GM21528 (cell line): ENCODE measurements at regions not wholly inside any gene's neighbourhood (a gene's known extent, or its start where the extent isn't known, plus 50 kb on each side); places are given as distances from the start of the nearest gene placed in this dataset.
"Not testable (repeated sequence)": the region's sequence is repeated elsewhere in the genome, so short reads cannot be mapped to it uniquely, and the experiment has no call there.

Source experiments
- ATAC-seq: cut with Tn5 transposase; IDR thresholded peaks from one replicate; pipeline ENCODE4 v1.9.1; 2021; ENCODE audit warnings: mild to moderate bottlenecking, moderate library complexity; ENCODE audit not compliant: unreplicated experiment, low FRiP score

DNA sequence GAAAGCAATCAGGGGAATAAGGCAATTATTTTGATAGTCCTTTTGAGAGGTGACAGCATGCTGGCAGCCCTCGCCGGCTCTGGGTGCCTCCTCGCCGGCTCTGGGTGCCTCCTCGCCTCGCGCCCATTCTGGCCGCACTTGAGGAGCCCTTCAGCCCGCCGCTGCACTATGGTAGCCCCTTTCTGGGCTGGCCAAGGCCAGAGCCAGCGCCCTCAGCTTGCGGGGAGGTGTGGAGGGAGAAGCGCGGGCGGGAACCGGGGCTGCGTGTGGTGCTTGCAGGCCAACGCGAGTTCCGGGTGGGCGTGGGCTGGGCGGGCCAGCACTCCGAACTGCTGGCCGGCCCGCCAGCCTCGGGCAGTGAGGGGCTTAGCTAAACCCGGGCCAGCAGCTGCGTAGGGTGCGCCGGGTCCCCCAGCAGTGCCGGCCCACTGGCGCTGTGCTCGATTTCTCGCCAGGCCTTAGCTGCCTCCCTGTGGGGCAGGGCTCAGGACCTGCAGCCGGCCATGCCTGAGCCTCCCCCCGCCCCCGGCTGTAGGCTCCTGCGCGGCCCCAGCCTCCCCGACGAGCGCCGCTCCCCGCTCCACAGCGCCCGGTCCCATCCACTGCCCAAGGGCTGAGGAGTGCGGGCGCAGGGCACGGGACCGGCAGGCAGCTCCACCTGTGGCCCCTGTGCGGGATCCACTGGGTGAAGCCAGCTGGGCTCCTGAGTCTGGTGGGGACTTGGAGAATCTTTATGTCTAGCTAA lies 193.5 kb downstream of the ADCYAP1 start:
- ATAC-seq, result not testable (repeated sequence)

DNA sequence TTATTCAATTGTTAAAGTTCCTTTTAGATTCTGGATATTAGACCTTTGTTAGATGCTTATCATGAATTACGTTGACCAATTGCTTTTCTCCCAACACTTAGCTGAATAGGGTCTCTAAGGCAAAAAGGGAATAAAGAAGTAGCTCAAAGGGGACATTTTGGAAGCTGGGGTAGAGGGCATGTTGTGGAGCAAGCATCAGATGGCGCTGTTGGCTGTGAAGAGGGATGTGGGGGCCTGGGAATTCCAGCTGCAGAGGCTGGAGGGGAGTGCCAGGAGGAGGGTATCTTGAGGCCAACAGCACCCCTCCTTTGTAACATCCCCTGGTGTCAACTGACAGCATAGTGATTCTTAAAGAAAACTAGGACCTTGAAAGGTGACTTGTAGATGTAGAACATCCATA lies 198.2 kb downstream of the ADCYAP1 start:
- no peak for ATAC-seq

DNA sequence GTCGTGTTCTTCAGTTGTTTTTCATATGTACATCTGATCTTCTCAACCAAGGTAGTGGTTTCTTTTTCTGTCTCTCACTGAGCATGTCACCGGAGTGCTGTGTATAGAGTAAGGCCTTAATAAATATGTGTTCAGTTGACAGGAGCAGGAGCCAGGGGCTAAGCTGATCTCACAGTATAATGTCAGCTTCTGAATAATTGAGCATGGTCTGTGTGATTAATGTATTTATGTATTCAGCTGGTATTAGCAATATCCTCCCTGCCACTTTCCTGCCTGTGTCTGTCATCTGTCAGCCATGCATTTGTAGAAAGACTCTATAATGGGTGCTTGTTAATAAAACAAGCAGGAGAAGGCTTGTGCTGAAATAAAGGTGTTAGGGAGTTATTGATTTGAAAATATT lies 198.9 kb downstream of the ADCYAP1 start:
- ATAC-seq, result no peak

DNA sequence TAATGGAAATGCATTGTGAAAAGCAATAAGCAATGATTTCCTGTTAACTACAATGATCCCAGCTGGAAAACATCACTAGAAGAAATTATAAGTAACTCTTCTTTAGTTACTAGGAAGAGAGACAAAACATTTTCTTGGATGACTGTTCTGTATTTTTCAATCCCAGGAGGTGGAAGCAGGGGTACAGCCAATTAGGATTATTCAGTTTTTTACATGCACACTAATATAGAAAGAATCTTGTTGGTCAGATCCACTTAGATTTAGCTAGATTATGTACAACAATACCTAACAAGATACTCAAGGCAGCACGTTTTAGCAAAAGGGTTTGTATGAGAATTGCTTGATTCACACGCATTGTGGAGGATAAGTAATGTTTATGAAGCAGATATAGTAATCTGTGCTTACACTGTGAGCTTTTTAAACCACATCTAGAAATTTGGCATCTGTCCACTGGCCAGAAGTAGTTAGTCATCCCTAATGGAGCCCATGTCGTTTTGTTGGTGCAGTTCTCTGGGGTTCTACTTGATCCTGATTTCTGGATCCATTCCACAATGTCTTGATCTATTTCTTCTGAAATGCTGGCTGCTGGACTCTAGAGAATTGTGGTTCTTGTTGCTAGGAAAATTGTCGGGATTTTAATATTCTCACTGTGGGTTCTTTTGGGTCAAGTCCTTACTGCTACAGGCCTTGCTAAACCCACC lies 199.7 kb downstream of the ADCYAP1 start:
- no peak for ATAC-seq

DNA sequence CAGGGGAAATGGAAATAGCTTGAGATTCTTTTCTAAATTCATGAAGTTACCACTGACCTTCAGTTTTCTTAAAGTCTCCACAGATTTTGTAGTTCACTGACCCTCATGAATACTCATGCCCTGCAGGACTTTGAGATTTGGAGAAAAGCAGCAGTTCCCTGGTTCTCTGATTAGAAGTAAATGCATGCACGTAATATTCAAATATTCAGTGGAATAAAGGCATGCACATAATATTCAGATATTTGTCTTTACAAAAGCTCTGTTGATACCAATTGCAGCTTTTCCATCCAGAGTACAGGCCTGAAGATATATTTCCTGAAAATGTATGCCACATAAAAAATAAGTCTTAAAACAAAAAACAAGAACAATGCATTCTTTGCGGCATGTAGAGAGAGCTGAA lies 219.8 kb downstream of the ADCYAP1 start:
- ATAC-seq, result no peak

DNA sequence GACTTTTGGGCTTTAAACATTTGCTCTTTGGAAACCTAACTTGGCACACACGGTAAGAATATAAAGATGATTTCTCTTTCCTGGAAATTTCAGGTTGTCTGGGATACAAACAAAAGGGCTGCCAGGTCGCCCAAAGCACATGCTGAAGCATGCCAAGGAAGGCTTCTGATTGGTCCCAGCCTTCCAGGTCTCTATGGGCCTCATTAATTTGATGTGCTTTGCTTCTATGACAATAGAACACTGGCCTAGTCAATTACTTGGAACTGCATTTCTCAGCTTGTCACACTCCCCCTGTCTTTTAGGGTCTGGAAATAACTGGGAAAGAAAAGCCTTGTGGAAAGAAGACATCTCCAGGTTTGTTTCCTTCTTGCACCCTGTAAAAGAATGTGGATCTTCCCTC lies 228.9 kb downstream of the ADCYAP1 start:
- ATAC-seq, result no peak

DNA sequence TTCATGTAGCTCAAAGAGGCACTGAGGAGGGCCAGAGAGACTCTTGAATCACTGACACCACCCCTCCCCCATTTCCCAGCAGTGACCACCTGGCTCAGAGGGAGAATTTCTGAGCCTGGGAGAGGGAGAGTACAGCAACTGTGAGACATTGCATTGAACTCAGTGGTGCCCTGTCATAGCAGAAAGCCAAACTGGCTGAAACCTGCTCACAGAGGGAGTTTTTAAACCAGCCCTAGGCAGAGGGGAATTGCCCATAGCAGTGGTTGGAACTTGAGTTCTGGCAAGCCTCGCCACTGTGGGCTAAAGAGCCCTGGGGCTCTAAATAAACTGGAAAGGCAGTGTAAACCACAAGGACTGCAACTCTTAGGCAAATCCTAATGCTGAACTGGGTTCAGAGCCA lies 243.1 kb downstream of the ADCYAP1 start:
- ATAC-seq, result no peak

DNA sequence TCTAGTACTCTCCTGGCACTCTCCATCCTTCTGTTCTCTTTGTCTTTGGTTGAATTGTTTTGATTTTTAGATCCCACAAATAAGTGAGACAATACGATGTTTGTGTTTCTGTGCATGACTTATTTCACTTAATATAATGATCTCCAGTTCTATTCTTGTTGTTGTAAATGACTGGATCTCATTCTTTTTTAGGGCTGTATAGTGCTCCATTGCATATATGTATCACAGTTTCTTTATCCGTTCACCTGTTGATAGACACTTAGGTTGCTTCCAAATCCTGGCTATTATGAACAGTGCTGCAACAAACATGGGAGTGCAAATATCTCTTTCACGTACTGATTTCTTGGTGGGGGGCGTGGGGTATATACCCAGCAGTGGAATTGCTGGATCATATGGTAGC lies 245.0 kb downstream of the ADCYAP1 start:
- no peak for ATAC-seq

DNA sequence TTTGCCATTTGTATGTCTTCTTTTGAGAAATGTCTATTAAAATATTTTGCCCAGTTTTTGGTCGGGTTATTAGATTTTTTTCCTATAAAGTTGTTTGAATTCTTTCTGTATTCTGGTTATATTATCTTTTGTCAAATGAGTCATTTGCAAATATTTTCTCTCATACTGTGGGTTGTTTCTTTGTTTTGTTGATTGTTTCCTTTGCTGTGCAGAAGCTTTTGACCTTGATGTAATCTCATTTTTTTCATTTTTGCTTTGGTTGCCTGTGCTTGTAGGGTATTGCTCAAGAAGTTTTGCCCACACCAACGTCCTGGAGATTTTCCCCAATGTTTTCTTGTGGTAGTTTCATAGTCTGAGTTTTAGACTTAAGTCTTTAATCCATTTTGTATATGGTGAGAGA lies 245.7 kb downstream of the ADCYAP1 start:
- ATAC-seq, result no peak

DNA sequence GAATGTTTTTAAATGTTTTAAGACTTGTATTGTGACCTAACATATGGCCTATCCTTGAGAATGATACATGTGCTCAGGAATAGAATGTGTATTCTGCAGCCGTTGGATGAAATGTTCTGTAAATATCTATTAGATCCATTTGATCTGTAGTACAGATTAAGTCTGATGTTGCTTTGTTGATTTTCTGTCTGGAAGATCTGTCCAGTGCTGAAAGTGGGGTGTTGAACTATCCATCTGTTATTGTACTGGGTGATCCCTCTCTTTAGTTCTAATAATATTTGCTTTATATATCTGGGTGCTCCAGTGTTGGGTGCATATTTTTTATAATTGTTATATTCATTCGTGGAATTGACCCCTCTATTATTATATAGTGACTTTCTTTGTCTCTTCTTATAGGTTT lies 248.3 kb downstream of the ADCYAP1 start:
- ATAC-seq, result not testable (repeated sequence)

DNA sequence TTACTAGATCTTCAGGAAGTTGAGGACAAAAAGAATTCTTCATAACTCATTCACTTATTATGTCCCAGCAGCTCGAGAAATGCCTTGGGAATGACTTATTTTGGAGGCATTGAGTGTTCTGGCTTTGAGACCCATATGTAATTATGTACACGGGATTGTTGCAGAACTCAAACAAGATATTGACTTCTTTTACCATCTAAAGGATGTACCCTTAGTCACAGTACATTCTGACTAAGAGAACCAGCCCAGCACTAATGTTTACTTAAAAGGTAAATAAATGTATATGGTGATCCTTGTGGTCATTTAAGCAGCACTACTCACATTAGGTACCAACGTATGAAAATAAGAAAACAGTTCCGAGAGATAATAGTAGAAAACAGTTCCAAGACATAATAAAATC lies 268.9 kb downstream of the ADCYAP1 start:
- no peak for ATAC-seq

DNA sequence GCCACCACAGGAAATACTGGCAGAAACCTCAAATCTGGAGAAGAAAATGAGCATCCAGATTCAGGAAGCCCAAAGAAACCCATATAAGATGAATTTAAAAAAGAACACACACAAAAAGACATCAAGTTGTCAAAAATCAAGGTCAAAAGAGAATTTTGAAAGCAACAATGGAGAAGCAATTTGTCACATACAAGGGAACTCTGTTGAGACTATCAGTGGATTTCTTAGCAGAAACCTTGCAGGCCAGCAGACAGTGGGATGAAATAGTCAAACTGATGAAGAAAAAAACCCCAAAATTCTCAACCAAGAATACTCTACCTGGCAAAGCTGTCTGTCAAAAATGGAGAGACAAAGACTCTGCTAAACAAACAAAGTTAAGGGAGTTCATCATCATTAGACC lies 272.6 kb downstream of the ADCYAP1 start:
- no peak for ATAC-seq

DNA sequence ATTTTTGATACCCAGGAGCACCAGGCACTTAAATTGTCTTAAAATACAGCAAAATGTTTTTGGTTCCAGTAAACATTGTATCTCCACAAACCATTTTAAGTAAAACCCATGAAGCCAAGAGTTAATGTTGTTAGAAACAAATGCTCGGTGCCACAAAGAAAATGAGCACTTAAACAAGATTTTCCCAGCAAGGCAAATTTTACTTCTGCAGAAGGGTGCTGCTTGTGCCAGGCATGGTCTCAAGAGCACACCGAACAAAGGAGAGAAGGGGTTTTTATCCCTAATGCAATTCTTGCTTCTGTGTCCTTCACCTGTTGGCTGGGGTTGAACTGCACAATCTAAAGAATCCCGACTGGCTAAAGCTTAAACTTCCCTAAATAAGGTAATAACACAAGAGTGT lies 286.7 kb downstream of the ADCYAP1 start:
- no peak for ATAC-seq

DNA sequence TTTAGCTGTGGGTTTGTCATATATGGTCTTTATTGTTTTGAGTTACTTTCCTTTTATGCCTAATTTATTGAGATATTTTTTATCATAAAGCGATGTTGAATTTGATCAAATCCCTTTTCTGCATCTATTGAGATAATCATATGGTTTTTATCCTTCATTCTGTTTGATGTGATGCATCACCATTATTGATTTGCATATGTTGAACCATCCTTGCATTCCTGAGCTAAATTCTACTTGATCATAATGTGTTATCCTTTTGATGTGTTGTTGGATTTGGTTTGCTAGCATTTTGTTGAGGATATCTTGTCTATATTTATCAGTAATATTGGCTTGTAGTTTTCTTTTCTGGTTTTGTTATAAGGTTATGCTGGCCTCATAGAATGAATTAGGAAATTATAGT lies 308.5 kb downstream of the ADCYAP1 start:
- no peak for ATAC-seq

DNA sequence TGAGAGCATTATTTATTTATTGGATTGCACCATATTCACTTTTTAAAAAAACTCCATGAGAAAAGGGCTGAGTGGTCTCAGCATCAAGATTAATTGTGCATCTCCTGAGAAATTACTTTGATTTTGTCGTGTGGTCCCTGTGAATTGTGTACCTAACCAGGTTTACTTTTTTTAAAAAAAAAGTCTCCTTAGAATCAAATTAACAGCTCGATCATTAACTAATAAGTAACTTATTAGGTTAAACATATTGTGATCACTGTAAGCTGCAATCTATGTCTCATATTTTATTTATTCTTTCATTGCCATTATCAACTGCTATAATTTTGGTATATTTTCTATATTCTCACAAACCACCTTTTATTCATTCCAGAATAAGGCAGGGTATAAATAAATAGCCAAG lies 318.2 kb downstream of the ADCYAP1 start:
- no peak for ATAC-seq

DNA sequence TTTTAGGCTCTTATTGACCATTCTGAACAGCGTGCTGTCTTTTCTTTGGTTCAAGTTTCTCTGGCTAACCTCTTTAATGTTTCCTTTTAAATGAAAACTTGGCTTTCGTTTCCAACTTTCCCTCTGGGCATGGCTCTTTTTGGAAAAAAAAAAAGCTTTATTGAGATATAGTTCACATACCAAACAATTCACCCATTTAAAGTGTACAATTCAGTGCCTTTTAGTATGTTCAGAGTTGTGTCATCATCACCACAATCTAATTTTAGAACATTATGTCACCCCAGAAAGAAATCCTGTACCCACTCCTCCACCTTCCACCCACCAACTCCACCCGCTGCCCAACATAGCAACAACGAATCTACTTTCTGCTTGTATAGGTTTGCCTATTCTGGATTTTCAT lies 322.4 kb downstream of the ADCYAP1 start:
- no peak for ATAC-seq

DNA sequence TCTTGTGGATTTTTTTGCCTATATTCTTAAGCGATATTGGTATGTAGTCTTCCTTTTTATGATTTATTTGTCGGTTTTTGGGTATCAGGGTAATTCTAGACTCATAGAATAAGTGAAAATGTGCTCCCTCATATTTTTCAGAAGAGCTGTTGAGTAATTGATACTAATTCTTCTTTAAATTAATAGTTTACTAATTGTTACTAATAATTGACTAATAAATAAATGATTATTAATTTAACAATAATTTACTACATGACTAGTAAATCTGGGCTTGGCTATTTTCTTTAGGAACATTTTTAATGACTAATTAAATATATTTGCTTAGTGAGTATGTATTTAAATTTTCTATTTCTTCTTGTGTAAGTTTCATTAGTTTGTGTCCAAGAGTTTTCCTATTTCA lies 325.0 kb downstream of the ADCYAP1 start:
- ATAC-seq, result no peak

DNA sequence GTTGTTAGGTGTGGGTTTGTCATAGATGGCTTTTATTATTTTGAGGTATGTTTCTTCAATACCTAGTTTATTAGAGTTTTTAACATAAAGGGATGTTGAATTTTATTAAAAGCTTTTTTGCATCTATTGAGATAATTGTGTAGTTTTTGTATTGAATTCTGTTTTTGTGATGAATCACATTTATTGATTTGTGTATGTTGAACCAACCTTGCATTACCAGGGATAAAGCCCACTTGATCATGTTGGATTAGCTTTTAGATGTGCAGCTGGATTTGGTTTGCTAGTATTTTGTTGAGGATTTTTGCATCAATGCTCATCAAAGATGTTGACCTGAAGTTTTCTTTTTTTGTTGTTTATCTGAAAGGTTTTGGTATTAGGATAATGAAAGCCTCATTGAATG lies 328.2 kb downstream of the ADCYAP1 start:
- no peak for ATAC-seq

DNA sequence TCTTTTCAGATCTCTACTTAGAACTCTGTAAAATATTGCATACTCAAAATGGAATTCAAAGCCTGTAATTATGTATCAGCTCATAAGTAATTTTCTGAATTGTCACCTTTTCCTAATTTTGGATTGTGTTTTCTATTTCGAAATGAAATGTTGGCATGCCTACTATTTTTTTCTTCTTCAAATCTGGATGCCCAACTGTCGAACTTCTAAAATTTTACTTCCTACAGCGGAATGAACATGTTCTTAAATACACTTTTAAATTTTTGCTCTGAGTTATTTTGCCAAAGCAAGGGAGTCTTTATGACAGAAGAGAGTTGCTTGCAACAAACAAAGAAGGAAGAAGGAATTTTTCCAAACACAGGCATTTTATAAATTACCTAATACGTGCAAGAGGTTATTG lies 336.0 kb downstream of the ADCYAP1 start:
- no peak for ATAC-seq

DNA sequence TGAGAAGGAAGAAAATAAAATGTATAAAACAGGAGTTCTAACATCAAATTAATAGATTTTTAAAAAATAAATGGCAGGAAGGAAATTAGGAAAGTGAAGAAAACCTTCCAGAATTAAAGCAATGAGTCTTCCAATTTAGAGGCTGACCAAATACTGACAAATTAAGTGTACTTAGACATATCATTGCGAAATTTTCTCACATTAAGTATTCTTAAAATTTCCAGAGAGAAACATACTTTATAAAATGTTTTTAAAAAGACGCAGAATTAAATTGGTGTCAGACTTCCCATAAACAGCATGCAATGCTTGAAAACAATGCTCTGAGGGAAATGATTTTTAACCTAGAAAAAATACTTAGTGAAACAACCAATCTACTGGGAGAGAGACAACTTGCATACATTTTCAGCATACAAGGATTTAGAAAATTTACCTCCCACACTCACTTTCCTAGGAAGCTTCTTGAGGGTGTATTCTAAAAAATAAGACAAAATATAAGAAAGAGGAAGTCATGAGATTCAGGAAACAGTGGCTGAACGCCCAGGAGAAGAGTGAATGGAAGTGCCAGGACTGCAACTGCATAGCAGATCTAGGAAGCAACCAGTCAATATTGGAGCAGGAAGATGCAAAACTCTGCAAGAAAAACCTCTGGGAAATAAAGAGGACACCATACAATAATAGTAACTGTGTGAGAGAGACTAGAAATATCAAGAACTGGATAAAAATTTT lies 339.9 kb downstream of the ADCYAP1 start:
- ATAC-seq, result no peak

DNA sequence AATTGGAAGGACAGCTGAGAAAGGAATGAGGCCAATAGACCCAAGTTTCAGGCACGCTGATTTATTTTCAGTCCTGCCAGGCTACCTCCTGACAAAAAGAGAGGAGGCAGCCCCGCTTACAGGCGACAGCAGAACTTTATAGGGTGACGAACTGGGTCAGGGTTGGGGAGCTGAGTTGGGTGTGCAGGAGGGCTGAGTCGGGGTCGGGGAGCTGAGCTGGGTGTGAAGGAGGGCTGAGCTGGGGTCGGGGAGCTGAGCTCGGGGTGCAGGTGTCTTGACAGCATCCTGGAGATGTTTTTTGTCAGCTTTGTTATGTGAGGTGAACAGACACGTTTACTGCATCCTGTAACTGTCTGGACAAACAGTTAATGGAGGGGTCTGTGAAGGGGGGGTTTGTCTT lies 342.2 kb downstream of the ADCYAP1 start:
- no peak for ATAC-seq

DNA sequence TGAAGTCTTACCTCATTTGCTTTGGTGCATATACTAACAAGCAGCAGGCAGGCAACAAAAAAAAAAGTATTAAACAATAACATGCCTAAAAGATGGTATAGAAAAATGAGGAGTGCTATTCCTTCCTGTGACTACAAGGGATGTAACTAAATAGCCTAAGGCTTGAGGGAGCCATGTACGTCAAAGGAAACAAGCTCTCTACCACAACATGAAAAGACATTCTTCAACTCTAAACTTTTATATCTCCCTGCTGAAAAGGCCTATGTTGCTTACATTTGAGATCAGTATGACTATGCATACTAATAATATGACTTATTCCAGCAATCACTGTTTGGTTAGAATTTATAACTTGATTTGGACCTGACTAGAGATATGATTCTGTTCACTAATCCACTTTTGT lies 347.9 kb downstream of the ADCYAP1 start:
- no peak for ATAC-seq
